ENCODE measurements at regions not wholly inside any gene's neighbourhood (a gene's known extent, or its start where the extent isn't known, plus 50 kb on each side); places are given as distances from the start of the nearest gene placed in this dataset.

DNA sequence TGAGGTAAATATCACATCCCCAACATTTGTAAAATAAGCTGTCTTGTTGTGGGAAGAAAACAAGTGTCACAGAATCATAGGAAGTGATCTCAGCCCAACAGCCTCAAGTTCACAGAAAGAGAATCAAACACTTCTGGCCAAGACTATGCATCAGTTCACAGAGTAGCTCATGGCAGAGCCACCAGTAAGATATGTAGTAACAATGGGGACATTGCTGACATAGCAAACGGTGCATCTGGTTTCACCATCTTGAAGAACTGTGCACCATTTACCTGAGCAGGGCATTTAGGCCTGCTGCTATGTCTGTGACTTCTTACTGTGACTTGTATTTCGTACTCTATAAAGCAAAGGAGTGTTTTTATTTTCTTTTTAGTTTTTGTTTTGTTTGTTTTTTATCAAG is 585.3 kb upstream of the FAT3 start:
- Histone ChIP-seq H3K9me3 (no peaks in the 10 kb centered on the region), H3K4me1 (no peaks in the 10 kb centered on the region), H3K4me3 (no peak overlapping the region), H3K36me3 (no peaks in the 10 kb centered on the region), H3K27ac (no peak overlapping the region), H3K27me3 (no peaks in the 10 kb centered on the region)
- TF ChIP-seq, protein P1, sequence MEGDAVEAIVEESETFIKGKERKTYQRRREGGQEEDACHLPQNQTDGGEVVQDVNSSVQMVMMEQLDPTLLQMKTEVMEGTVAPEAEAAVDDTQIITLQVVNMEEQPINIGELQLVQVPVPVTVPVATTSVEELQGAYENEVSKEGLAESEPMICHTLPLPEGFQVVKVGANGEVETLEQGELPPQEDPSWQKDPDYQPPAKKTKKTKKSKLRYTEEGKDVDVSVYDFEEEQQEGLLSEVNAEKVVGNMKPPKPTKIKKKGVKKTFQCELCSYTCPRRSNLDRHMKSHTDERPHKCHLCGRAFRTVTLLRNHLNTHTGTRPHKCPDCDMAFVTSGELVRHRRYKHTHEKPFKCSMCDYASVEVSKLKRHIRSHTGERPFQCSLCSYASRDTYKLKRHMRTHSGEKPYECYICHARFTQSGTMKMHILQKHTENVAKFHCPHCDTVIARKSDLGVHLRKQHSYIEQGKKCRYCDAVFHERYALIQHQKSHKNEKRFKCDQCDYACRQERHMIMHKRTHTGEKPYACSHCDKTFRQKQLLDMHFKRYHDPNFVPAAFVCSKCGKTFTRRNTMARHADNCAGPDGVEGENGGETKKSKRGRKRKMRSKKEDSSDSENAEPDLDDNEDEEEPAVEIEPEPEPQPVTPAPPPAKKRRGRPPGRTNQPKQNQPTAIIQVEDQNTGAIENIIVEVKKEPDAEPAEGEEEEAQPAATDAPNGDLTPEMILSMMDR (IDR thresholded peaks at IDR 0.05) = no peak
- no peak for TF ChIP-seq POLR2A (IDR thresholded peaks at IDR 0.05)
- no peak for DNase-seq
- intact Hi-C loops (cut with DNase I; ENCODE audit: low total_unique reads) = no loop called here

DNA sequence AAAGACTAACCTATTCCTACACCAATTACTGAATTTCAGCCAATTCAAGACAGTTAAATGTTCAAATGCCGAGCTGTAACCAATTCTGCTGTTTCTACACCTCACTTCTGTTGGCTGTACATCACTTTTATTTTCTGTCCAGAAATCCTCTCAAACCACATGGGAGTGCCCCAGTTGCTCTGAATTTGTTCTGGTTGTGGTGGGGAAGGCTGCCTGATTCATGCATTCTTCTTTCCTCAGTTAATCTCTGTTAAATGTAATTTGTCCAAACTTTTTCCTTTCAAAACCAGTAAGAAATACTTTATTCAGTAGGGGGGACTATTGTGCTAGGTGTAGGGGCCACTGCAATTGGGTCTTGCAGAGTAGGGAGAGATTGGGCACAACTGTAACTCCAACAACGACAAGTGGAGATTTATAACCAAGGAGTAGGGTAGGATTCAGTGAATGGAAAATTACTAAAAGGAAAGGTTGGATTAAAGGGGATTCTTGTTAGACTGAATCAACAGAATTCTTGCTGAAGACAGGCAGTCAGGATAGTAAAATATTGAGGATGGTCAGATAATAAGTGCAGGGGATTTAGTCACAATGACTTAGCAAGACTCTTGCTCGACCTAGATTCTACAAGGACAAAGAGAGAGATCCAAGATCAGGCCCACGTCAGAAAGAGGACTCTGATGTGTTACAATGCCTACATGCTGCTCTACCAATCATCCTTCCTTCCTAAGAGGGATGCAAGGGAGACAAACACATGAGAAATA is 593.5 kb upstream of the FAT3 start:
- intact Hi-C loops (cut with DNase I; ENCODE audit: low total_unique reads) = no loop called here

DNA sequence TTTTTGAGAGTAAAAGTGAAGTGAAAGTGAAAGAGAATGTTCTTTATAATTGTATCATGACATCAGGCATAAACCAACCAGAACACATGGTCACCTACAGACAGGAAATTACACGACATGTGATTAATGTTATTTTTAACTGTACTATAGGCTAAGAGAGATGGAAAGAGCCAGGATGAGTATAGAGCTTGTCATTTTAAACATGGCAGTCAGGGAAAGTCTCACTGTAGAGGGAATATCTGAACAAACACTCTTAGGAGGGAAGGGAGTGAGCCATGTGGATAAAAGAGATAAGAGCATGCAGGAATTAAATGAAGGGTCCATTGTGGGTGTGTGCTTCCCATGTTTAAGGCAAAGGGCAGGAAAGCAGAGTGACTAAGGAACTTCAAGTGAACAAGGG is 599.1 kb upstream of the FAT3 start:
- Histone ChIP-seq H3K27me3 (no peaks in the 10 kb centered on the region), H3K4me3 (no peak overlapping the region), H3K27ac (no peak overlapping the region), H3K36me3 (no peaks in the 10 kb centered on the region), H3K9me3 (no peaks in the 10 kb centered on the region), H3K4me1 (no peaks in the 10 kb centered on the region)
- intact Hi-C loops (cut with DNase I; ENCODE audit: low total_unique reads) = no loop called here
- TF ChIP-seq, protein P1 (IDR thresholded peaks at IDR 0.05) = no peak
- no peak for DNase-seq

More for the DNA sequence above, 593.5 kb upstream of the FAT3 start:
- Histone ChIP-seq H3K4me3 (no peak overlapping the region), H3K36me3 (no peaks in the 10 kb centered on the region), H3K9me3 (no peaks in the 10 kb centered on the region), H3K4me1 (no peaks in the 10 kb centered on the region), H3K27me3 (no peaks in the 10 kb centered on the region), H3K27ac (no peak overlapping the region)
- no peak for TF ChIP-seq POLR2A (IDR thresholded peaks at IDR 0.05)
- TF ChIP-seq, protein P1 (IDR thresholded peaks at IDR 0.05) = no peak
- no peak for DNase-seq

DNA sequence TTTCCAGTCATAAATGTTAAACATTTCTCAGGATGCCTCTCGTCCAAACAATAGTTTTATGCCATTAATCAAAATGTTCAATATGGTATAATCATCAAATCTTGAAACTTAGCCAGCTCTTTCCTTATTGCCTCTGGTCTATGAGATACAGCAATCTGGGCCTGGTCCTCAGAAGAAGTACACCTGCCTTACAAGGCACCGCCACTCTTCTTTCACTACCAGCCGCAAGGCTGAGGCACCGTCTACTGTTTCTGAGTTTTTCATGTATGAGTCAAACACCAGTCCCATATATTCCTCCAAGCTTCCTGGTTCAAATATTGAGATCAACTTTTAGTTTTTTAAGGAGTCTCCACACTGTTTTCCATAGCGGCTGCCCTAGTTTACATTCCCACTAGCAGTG is 600.6 kb upstream of the FAT3 start:
- DNase-seq = no peak
- H3K4me3 ChIP-seq = no peak overlapping the region
- intact Hi-C loops (cut with DNase I; ENCODE audit: low total_unique reads) = no loop called here
- TF ChIP-seq, protein P1 (IDR thresholded peaks at IDR 0.05) = no peak
- TF ChIP-seq POLR2A (IDR thresholded peaks at IDR 0.05) = no peak
- H3K9me3 ChIP-seq = no peaks in the 10 kb centered on the region
- H3K27me3 ChIP-seq = no peaks in the 10 kb centered on the region
- no peaks in the 10 kb centered on the region for H3K4me1 ChIP-seq
- no peak overlapping the region for H3K27ac ChIP-seq
- H3K36me3 ChIP-seq = no peaks in the 10 kb centered on the region

DNA sequence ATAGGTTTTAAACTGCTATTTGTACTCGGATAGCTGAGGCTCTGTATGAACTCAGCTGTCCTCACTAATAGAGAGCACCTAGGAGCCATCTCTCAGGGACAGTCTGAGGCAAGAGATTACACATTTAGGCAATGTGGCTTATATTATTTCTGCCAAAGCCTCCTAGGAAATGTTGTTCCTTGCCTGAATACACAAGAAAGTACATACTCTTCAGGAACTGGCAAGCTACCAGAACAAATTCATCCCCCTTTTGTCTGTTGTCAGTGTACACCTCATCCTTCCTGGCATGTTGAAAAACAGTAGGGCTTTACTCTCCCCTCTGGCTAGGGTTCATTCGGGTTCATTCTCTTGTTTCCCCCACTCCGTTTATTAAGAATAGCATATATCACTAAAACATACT is 615.9 kb upstream of the FAT3 start:
- no peaks in the 10 kb centered on the region for H3K36me3 ChIP-seq
- intact Hi-C loops (cut with DNase I; ENCODE audit: low total_unique reads) = no loop called here
- no peaks in the 10 kb centered on the region for H3K27me3 ChIP-seq
- DNase-seq = no peak
- no peaks in the 10 kb centered on the region for H3K9me3 ChIP-seq
- H3K4me3 ChIP-seq = no peak overlapping the region
- H3K4me1 ChIP-seq = no peaks in the 10 kb centered on the region
- TF ChIP-seq, protein P1 (IDR thresholded peaks at IDR 0.05) = no peak
- no peak for TF ChIP-seq POLR2A (IDR thresholded peaks at IDR 0.05)
- no peak overlapping the region for H3K27ac ChIP-seq
